ENCODE measurements at regions not wholly inside any gene's neighbourhood (a gene's known extent, or its start where the extent isn't known, plus 50 kb on each side); places are given as distances from the start of the nearest gene placed in this dataset.

- no peak overlapping the region for H3K27ac ChIP-seq (ENCODE audit: low read length)
- H3K4me2 ChIP-seq (ENCODE audit: low read length) = no peak overlapping the region
- H3K9me2 ChIP-seq (ENCODE audit: insufficient read depth, low read length) = no peaks in the 10 kb centered on the region
- no peaks in the 10 kb centered on the region for H3K79me2 ChIP-seq (replicated peaks; ENCODE audit: insufficient read depth, low read length)
- H3K36me3 ChIP-seq (ENCODE audit: insufficient read depth, low read length) = no peaks in the 10 kb centered on the region
- no peaks in the 10 kb centered on the region for H3F3A ChIP-seq (ENCODE audit: insufficient read depth, low read length, poor library complexity, severe bottlenecking)
- no peaks in the 10 kb centered on the region for H4K20me1 ChIP-seq (ENCODE audit: insufficient read depth)
- no peak overlapping the region for H3K9ac ChIP-seq (ENCODE audit: low read length)
- H2AFZ ChIP-seq (ENCODE audit: low read depth, low read length) = no peak overlapping the region
- H3K27me3 ChIP-seq (ENCODE audit: insufficient read depth, low read depth, low read length) = no peaks in the 10 kb centered on the region
- TF ChIP-seq POLR2AphosphoS5 (IDR thresholded peaks at IDR 0.05) = no peak
- TF ChIP-seq MXI1 (conservative IDR thresholded peaks at IDR 0.05; ENCODE audit: poor library complexity, severe bottlenecking) = no peak
- no peak for TF ChIP-seq SMC3 (conservative IDR thresholded peaks at IDR 0.05; ENCODE audit: poor library complexity)
- no peak for TF ChIP-seq EP300 (conservative IDR thresholded peaks at IDR 0.05; ENCODE audit: poor library complexity, severe bottlenecking)
- TF ChIP-seq, protein P1, sequence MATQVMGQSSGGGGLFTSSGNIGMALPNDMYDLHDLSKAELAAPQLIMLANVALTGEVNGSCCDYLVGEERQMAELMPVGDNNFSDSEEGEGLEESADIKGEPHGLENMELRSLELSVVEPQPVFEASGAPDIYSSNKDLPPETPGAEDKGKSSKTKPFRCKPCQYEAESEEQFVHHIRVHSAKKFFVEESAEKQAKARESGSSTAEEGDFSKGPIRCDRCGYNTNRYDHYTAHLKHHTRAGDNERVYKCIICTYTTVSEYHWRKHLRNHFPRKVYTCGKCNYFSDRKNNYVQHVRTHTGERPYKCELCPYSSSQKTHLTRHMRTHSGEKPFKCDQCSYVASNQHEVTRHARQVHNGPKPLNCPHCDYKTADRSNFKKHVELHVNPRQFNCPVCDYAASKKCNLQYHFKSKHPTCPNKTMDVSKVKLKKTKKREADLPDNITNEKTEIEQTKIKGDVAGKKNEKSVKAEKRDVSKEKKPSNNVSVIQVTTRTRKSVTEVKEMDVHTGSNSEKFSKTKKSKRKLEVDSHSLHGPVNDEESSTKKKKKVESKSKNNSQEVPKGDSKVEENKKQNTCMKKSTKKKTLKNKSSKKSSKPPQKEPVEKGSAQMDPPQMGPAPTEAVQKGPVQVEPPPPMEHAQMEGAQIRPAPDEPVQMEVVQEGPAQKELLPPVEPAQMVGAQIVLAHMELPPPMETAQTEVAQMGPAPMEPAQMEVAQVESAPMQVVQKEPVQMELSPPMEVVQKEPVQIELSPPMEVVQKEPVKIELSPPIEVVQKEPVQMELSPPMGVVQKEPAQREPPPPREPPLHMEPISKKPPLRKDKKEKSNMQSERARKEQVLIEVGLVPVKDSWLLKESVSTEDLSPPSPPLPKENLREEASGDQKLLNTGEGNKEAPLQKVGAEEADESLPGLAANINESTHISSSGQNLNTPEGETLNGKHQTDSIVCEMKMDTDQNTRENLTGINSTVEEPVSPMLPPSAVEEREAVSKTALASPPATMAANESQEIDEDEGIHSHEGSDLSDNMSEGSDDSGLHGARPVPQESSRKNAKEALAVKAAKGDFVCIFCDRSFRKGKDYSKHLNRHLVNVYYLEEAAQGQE (IDR thresholded peaks at IDR 0.05; ENCODE audit: borderline replicate concordance) = no peak
- TF ChIP-seq RAD21 (conservative IDR thresholded peaks at IDR 0.05) = no peak
- no peak for TF ChIP-seq TAF1 (IDR thresholded peaks at IDR 0.05; ENCODE audit: low read depth)
- no peak for TF ChIP-seq EZH2 (IDR thresholded peaks at IDR 0.05; ENCODE audit: borderline replicate concordance, insufficient read depth, low read length, poor library complexity, severe bottlenecking)
- no peak for TF ChIP-seq CTCF (IDR thresholded peaks at IDR 0.05; ENCODE audit: poor library complexity, severe bottlenecking)
- no peak overlapping the region for H3K4me3 ChIP-seq (ENCODE audit: low read length)
- no peaks in the 10 kb centered on the region for H3K9me3 ChIP-seq (ENCODE audit: low read length)
These were observed 187.7 kb downstream of the FOXB1 start for GRCh38 chr15:60191821-60192220.

DNA sequence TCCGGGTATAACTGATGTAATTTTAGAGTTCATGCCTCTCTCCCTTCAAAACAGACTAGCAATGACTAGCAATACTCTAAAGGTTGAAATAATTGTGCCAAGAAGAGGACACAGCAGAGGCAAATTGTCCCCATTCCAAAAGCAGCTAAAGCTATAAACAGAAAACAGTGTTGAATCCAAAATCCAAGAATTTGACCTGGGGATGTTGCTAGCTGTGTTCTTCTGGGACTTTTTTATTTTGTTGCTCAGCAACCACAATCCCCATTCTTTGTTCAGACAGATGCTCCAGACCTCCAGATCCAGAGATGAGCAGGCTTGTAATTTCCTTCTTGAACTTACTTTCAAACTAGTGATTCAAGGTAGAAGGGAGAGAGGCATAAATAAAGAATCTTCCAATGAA lies 191.5 kb downstream of the FOXB1 start:
- no peaks in the 10 kb centered on the region for H3K9me2 ChIP-seq (ENCODE audit: insufficient read depth, low read length)
- no peaks in the 10 kb centered on the region for H3K9me3 ChIP-seq (ENCODE audit: low read length)
- H3K4me3 ChIP-seq (ENCODE audit: low read length) = no peak overlapping the region
- no peak overlapping the region for H2AFZ ChIP-seq (ENCODE audit: low read depth, low read length)
- no peak overlapping the region for H3K9ac ChIP-seq (ENCODE audit: low read length)
- no peaks in the 10 kb centered on the region for H3F3A ChIP-seq (ENCODE audit: insufficient read depth, low read length, poor library complexity, severe bottlenecking)
- H3K36me3 ChIP-seq (ENCODE audit: insufficient read depth, low read length) = no peaks in the 10 kb centered on the region
- no peaks in the 10 kb centered on the region for H3K79me2 ChIP-seq (replicated peaks; ENCODE audit: insufficient read depth, low read length)
- no peak overlapping the region for H3K4me2 ChIP-seq (ENCODE audit: low read length)
- no peaks in the 10 kb centered on the region for H4K20me1 ChIP-seq (ENCODE audit: insufficient read depth)
- no peak overlapping the region for H3K27ac ChIP-seq (ENCODE audit: low read length)
- no peaks in the 10 kb centered on the region for H3K27me3 ChIP-seq (ENCODE audit: insufficient read depth, low read depth, low read length)
- TF ChIP-seq EZH2 (IDR thresholded peaks at IDR 0.05; ENCODE audit: borderline replicate concordance, insufficient read depth, low read length, poor library complexity, severe bottlenecking) (no peak), EP300 (conservative IDR thresholded peaks at IDR 0.05; ENCODE audit: poor library complexity, severe bottlenecking) (no peak)

Data from neural cell (in vitro differentiated cells).